ENCODE measurements at regions not wholly inside any gene's neighbourhood (a gene's known extent, or its start where the extent isn't known, plus 50 kb on each side); places are given as distances from the start of the nearest gene placed in this dataset.

GRCh38 chr7:41438705-41439514 lies 264.0 kb downstream of the INHBA start:
- TF ChIP-seq POLR2A (IDR thresholded peaks at IDR 0.05; ENCODE audit: low read length) (no peak), GATA1 (IDR thresholded peaks at IDR 0.05; ENCODE audit: low read depth, low read length) (no peak)

Data from erythroblast (primary cell).